Common myeloid progenitor, CD34-positive (primary cell): ENCODE measurements at regions not wholly inside any gene's neighbourhood (a gene's known extent, or its start where the extent isn't known, plus 50 kb on each side); places are given as distances from the start of the nearest gene placed in this dataset.

Source experiments
- CTCF ChIA-PET: fragments of 350-600 bp; sonication (Branson Sonifier 250); formaldehyde crosslinking; loops from one replicate; lab custom pipeline; 2021; ENCODE audit warnings: antibody characterized with exemption; lab: Charles Lee
- POLR2A ChIA-PET: fragments of 350-600 bp; sonication (Branson Sonifier 250); formaldehyde crosslinking; loops from one replicate; lab custom pipeline; 2021; ENCODE audit warnings: antibody characterized with exemption; lab: Charles Lee
- DNase-seq, 3 donors: peaks; one replicate each; pipeline versions ENCODE4 v3.0.0 to v3.0.0-alpha.2; 2013
- H3K27ac ChIP-seq, 2 experiments: 1 replicate in 1 of 2; 2 replicates in 1 of 2; pipeline ENCODE4 v1.7.0; 2013; ENCODE audit warnings: inconsistent platforms in 2 of 2, low read length in 2 of 2, mild to moderate bottlenecking in 2 of 2, low read depth in 1 of 2, moderate library complexity in 1 of 2; ENCODE audit not compliant: severe bottlenecking in 2 of 2, insufficient read depth in 1 of 2, poor library complexity in 1 of 2
- H3K27me3 ChIP-seq, 5 experiments: replicated peaks in 2 of 5; 1 replicate in 3 of 5; 2 replicates in 2 of 5; pipeline versions ENCODE4 v1.6.1 to v1.7.0; 2013; ENCODE audit warnings: low read length in 4 of 5, mild to moderate bottlenecking in 2 of 5, moderate library complexity in 2 of 5, inconsistent platforms in 1 of 5; ENCODE audit not compliant: insufficient read depth in 5 of 5, control insufficient read depth in 4 of 5
- H3K36me3 ChIP-seq, 4 experiments: 1 replicate in 2 of 4; 2 replicates in 2 of 4; pipeline versions ENCODE4 v1.6.1 to v1.7.0; 2013; ENCODE audit warnings: low read length in 3 of 4, control low read depth in 1 of 4, mild to moderate bottlenecking in 1 of 4; ENCODE audit not compliant: control insufficient read depth in 4 of 4, insufficient read depth in 4 of 4
- H3K4me1 ChIP-seq, 4 experiments: 1 replicate in 3 of 4; 2 replicates in 1 of 4; pipeline versions ENCODE4 v1.6.1 to v1.7.1; 2013; ENCODE audit warnings: low read length in 3 of 4, mild to moderate bottlenecking in 3 of 4, control low read depth in 1 of 4, inconsistent platforms in 1 of 4, moderate library complexity in 1 of 4; ENCODE audit not compliant: control insufficient read depth in 4 of 4, insufficient read depth in 4 of 4; ENCODE audit errors: control extremely low read depth in 1 of 4
- H3K4me3 ChIP-seq, 7 experiments: 1 replicate in 4 of 7; 2 replicates in 3 of 7; pipeline versions ENCODE4 v1.5.1 to v1.7.0; 2013; ENCODE audit warnings: mild to moderate bottlenecking in 7 of 7, low read length in 6 of 7, moderate library complexity in 6 of 7, inconsistent platforms in 2 of 7, low read depth in 2 of 7, control low read depth in 1 of 7; ENCODE audit not compliant: insufficient read depth in 4 of 7, control insufficient read depth in 1 of 7; ENCODE audit errors: extremely low read depth in 1 of 7
- H3K9me3 ChIP-seq, 5 experiments: 1 replicate in 4 of 5; 2 replicates in 1 of 5; pipeline versions ENCODE4 v1.6.1 to v1.7.1; 2013; ENCODE audit warnings: low read length in 4 of 5, mild to moderate bottlenecking in 2 of 5, inconsistent platforms in 1 of 5, low read depth in 1 of 5, moderate library complexity in 1 of 5; ENCODE audit not compliant: control insufficient read depth in 4 of 5, insufficient read depth in 2 of 5; ENCODE audit errors: control extremely low read depth in 1 of 5
- WGBS: methylation state at CpG from one replicate; pipeline ENCODE4 v1.1.5; 2013; ENCODE audit not compliant: insufficient coverage; 5-methylcytosine and 5-hydroxymethylcytosine counted together

GRCh38 chr10:128855618-128856428, 611.2 kb upstream of the MGMT start:
- Histone ChIP-seq H3K4me1 (no peaks in the 10 kb centered on the region), H3K36me3 (no peaks in the 10 kb centered on the region), H3K4me3 (no peak overlapping the region), H3K9me3 (no peaks in the 10 kb centered on the region), H3K27ac (no peak overlapping the region), H3K27me3 (peaks cover 0 to 15% (median 4%) of the 10 kb centered on the region in 5 experiments)
- 88% methylated on average over 12 of the region's 14 CpGs for WGBS
- POLR2A ChIA-PET, result no interaction called here
- no peak for DNase-seq
- CTCF ChIA-PET, result no interaction called here

- Histone ChIP-seq H3K9me3 (no peaks in the 10 kb centered on the region), H3K27ac (no peak overlapping the region), H3K4me3 (no peak overlapping the region), H3K27me3 (peaks cover 0 to 13% (median 2%) of the 10 kb centered on the region in 5 experiments), H3K36me3 (no peaks in the 10 kb centered on the region), H3K4me1 (no peaks in the 10 kb centered on the region)
- 85% methylated on average over 7 of the region's 8 CpGs for WGBS
- POLR2A ChIA-PET, result no interaction called here
- CTCF ChIA-PET, result interaction anchor here (0.7 to 1.3 kb wide), 2 partner anchors 12 to 15 kb away, joined by 4 read pairs; no protein-coding TSS in a partner anchor
- DNase-seq, result peak; percentile 10 to 21 (median 13)
These were observed 607.2 kb upstream of the MGMT start for GRCh38 chr10:128859738-128860386.

GRCh38 chr10:128860574-128860973, 606.5 kb upstream of the MGMT start:
- Histone ChIP-seq H3K4me1 (no peaks in the 10 kb centered on the region), H3K27ac (no peak overlapping the region), H3K9me3 (no peaks in the 10 kb centered on the region), H3K4me3 (no peak overlapping the region), H3K27me3 (peaks cover 0 to 13% (median 2%) of the 10 kb centered on the region in 5 experiments), H3K36me3 (no peaks in the 10 kb centered on the region)
- no peak for DNase-seq
- POLR2A ChIA-PET, result no interaction called here
- CTCF ChIA-PET, result interaction anchor here (1.3 kb wide), 1 partner anchor 12 kb away, joined by 4 read pairs; no protein-coding TSS in a partner anchor
- 87% methylated on average over 9 of the region's 9 CpGs for WGBS

- Histone ChIP-seq H3K9me3 (no peaks in the 10 kb centered on the region), H3K4me3 (no peak overlapping the region), H3K27ac (no peak overlapping the region), H3K36me3 (no peaks in the 10 kb centered on the region), H3K4me1 (no peaks in the 10 kb centered on the region), H3K27me3 (peaks cover 0 to 8% (median 1%) of the 10 kb centered on the region in 5 experiments)
- 100% methylated on average over 4 of the region's 15 CpGs for WGBS
- POLR2A ChIA-PET, result no interaction called here
- no peak for DNase-seq
- CTCF ChIA-PET, result interaction anchor here (0.8 kb wide), 1 partner anchor 593 kb away, joined by 3 read pairs; no protein-coding TSS in a partner anchor
These were observed 605.8 kb upstream of the MGMT start for GRCh38 chr10:128861018-128861901.

- Histone ChIP-seq H3K27ac (no peak overlapping the region), H3K27me3 (peaks cover 0 to 6% (median 2%) of the 10 kb centered on the region in 5 experiments), H3K4me3 (no peak overlapping the region), H3K9me3 (no peaks in the 10 kb centered on the region), H3K36me3 (no peaks in the 10 kb centered on the region), H3K4me1 (no peaks in the 10 kb centered on the region)
- WGBS, result 97% methylated on average over 5 of the region's 6 CpGs
- DNase-seq, result no peak
- ChIA-PET CTCF (no interaction called here), POLR2A (no interaction called here)
These were observed 603.6 kb upstream of the MGMT start for GRCh38 chr10:128863411-128863810.

- ChIA-PET CTCF (no interaction called here), POLR2A (no interaction called here)
- DNase-seq, result no peak
- Histone ChIP-seq H3K9me3 (no peaks in the 10 kb centered on the region), H3K4me1 (no peaks in the 10 kb centered on the region), H3K27ac (no peak overlapping the region), H3K36me3 (no peaks in the 10 kb centered on the region), H3K27me3 (peaks cover 0 to 7% (median 2%) of the 10 kb centered on the region in 5 experiments), H3K4me3 (no peak overlapping the region)
- 95% methylated on average over 8 of the region's 8 CpGs for WGBS
These were observed 603.1 kb upstream of the MGMT start for GRCh38 chr10:128863823-128864405.
